K562 (cell line): ENCODE measurements at regions not wholly inside any gene's neighbourhood (a gene's known extent, or its start where the extent isn't known, plus 50 kb on each side); places are given as distances from the start of the nearest gene placed in this dataset.

ENCODE experiments used
- ATF4 ChIP-seq: fragments of 450-650 bp; formaldehyde crosslinking; IDR thresholded peaks from 2 replicates; pipeline ENCODE4 v1.4.0; 2022; ENCODE audit warnings: mild to moderate bottlenecking, moderate library complexity
- BRCA1 ChIP-seq, 2 experiments: fragments of 450-650 bp in 1 of 2; sonication (generic) in 1 of 2; formaldehyde crosslinking in 1 of 2; IDR thresholded peaks; 2 replicates each; pipeline versions ENCODE4 v1.5.0 to v1.6.1; 2017 to 2020; ENCODE audit warnings: mild to moderate bottlenecking in 1 of 2, missing genetic modification reagents in 1 of 2
- CBFA2T3 ChIP-seq: fragments of 450-650 bp; IDR thresholded peaks from 2 replicates; pipeline ENCODE4 v1.6.1; 2017
- CHAMP1 ChIP-seq: fragments of 450-650 bp; IDR thresholded peaks from 2 replicates; pipeline ENCODE4 v1.6.1; 2016; ENCODE audit warnings: mild to moderate bottlenecking
- CREB3 ChIP-seq: fragments of 450-650 bp; conservative IDR thresholded peaks from 2 replicates; pipeline ENCODE4 v1.6.1; 2016; ENCODE audit warnings: missing genetic modification characterization, low read depth, mild to moderate bottlenecking, missing compliant biosample characterization, moderate library complexity
- CUX1 ChIP-seq: fragments of 200-800 bp; sonication (Bioruptor generic); IDR thresholded peaks from 2 replicates; pipeline ENCODE4 v1.6.1; 2016; ENCODE audit warnings: missing genetic modification characterization, missing compliant biosample characterization
- GTF2A2 ChIP-seq: IDR thresholded peaks from 2 replicates; pipeline ENCODE4 v1.6.1; 2016; ENCODE audit warnings: mild to moderate bottlenecking, missing genetic modification characterization, missing compliant biosample characterization
- MLX ChIP-seq, 2 experiments: fragments of 450-650 bp in 1 of 2; sonication (generic) in 1 of 2; formaldehyde crosslinking; conservative IDR thresholded peaks; 2 replicates each; pipeline versions ENCODE4 v1.4.0 to v1.8.1; 2020 to 2022; ENCODE audit warnings: mild to moderate bottlenecking in 1 of 2, missing genetic modification reagents in 1 of 2
- MTA3 ChIP-seq: fragments of 450-650 bp; formaldehyde crosslinking; IDR thresholded peaks from 2 replicates; pipeline ENCODE4 v1.6.1; 2017; ENCODE audit warnings: mild to moderate bottlenecking, borderline replicate concordance
- PRMT5 ChIP-seq: sonication (generic); formaldehyde crosslinking; IDR thresholded peaks from 2 replicates; pipeline ENCODE4 v1.5.0; 2020; ENCODE audit warnings: missing genetic modification reagents
- TRIM28 ChIP-seq: fragments of 450-650 bp; IDR thresholded peaks from 2 replicates; pipeline ENCODE4 v1.6.1; 2017
- TSC22D4 ChIP-seq: fragments of 450-650 bp; IDR thresholded peaks from 2 replicates; pipeline ENCODE4 v1.6.1; 2016; ENCODE audit warnings: missing genetic modification characterization, missing biosample characterization, control low read depth
- ZNF3 ChIP-seq: fragments of 250-450 bp; sonication (Bioruptor Pico); IDR thresholded peaks from 2 replicates; pipeline ENCODE4 v1.5.0; 2021; ENCODE audit warnings: mild to moderate bottlenecking, moderate library complexity
- ZNF431 ChIP-seq: sonication (generic); formaldehyde crosslinking; IDR thresholded peaks from 2 replicates; pipeline ENCODE4 v1.8.0; 2022; ENCODE audit warnings: mild to moderate bottlenecking, missing genetic modification reagents
- ZNF766 ChIP-seq: fragments of 200-800 bp; sonication (Bioruptor generic); conservative IDR thresholded peaks from 2 replicates; pipeline ENCODE4 v1.6.1; 2016; ENCODE audit warnings: missing genetic modification characterization, missing compliant biosample characterization

GRCh38 chr13:21297914-21298831, 121.7 kb downstream of the MRPL57 start (continued):
- TF ChIP-seq CREB3 (tag) (no peak), GTF2A2 (tag) (no peak), TRIM28 (no peak), MLX (CRISPR knock-in tag; conservative IDR thresholded peaks at IDR 0.05) (no peak), CHAMP1 (peak; percentile 48; the same call in 1 of the 2 replicates), ZNF766 (CRISPR knock-in tag) (no peak), CBFA2T3 (no peak), TSC22D4 (tag) (no peak), PRMT5 (no peak), ATF4 (CRISPR knock-in tag) (no peak), MTA3 (no peak), ZNF431 (no peak), CUX1 (CRISPR knock-in tag) (no peak), BRCA1 (IDR thresholded peaks at IDR 0.05) (no peak), BRCA1 (CRISPR knock-in tag; IDR thresholded peaks at IDR 0.05) (no peak), ZNF3 (CRISPR knock-in tag) (no peak)
